ENCODE measurements at regions not wholly inside any gene's neighbourhood (a gene's known extent, or its start where the extent isn't known, plus 50 kb on each side); places are given as distances from the start of the nearest gene placed in this dataset.

GRCh38 chr1:84090447-84091245 lies 53.4 kb upstream of the PRKACB start:
- Histone ChIP-seq H3K9me3 (no peaks in the 10 kb centered on the region), H3K36me3 (no peaks in the 10 kb centered on the region), H3K4me1 (no peaks in the 10 kb centered on the region), H3K4me3 (peak overlapping the region in 1 of 4 donors; percentile 3), H3K27me3 (no peaks in the 10 kb centered on the region), H3K27ac (no peak overlapping the region)
- 18 to 58% methylated on average over 3 of the region's 3 CpGs for WGBS, 2 donors
- intact Hi-C loops (cut with DNase I) = no loop called here
- DNase-seq = no peak
- TF ChIP-seq CTCF (IDR thresholded peaks at IDR 0.05) (no peak), POLR2A (IDR thresholded peaks at IDR 0.05) (no peak)

GRCh38 chr1:84089867-84090266 lies 54.2 kb upstream of the PRKACB start:
- no peaks in the 10 kb centered on the region for H3K27me3 ChIP-seq
- H3K36me3 ChIP-seq = no peaks in the 10 kb centered on the region
- H3K9me3 ChIP-seq = no peaks in the 10 kb centered on the region
- TF ChIP-seq CTCF (IDR thresholded peaks at IDR 0.05) = no peak
- TF ChIP-seq POLR2A (IDR thresholded peaks at IDR 0.05) = no peak
- H3K27ac ChIP-seq = no peak overlapping the region
- no peak for DNase-seq
- no peaks in the 10 kb centered on the region for H3K4me1 ChIP-seq
- intact Hi-C loops (cut with DNase I) = no loop called here
- H3K4me3 ChIP-seq = no peak overlapping the region

- no peak overlapping the region for H3K27ac ChIP-seq
- no peaks in the 10 kb centered on the region for H3K36me3 ChIP-seq
- no peak for DNase-seq
- TF ChIP-seq POLR2A (IDR thresholded peaks at IDR 0.05) (no peak), CTCF (IDR thresholded peaks at IDR 0.05) (no peak)
- H3K4me3 ChIP-seq = no peak overlapping the region
- H3K27me3 ChIP-seq = no peaks in the 10 kb centered on the region
- no peaks in the 10 kb centered on the region for H3K9me3 ChIP-seq
- intact Hi-C loops (cut with DNase I) = no loop called here
- H3K4me1 ChIP-seq = no peaks in the 10 kb centered on the region
Observed at GRCh38 chr1:84089465-84089864, 54.6 kb upstream of the PRKACB start.

GRCh38 chr1:84086616-84087015 lies 57.5 kb upstream of the PRKACB start:
- no peaks in the 10 kb centered on the region for H3K4me1 ChIP-seq
- no peak overlapping the region for H3K4me3 ChIP-seq
- no peak for DNase-seq
- no peaks in the 10 kb centered on the region for H3K9me3 ChIP-seq
- no peaks in the 10 kb centered on the region for H3K36me3 ChIP-seq
- intact Hi-C loops (cut with DNase I) = no loop called here
- H3K27me3 ChIP-seq = no peaks in the 10 kb centered on the region
- no peak for TF ChIP-seq POLR2A (IDR thresholded peaks at IDR 0.05)
- TF ChIP-seq CTCF (IDR thresholded peaks at IDR 0.05) = no peak
- no peak overlapping the region for H3K27ac ChIP-seq
- 83 to 90% methylated on average over 2 to 3 of the region's 3 CpGs for WGBS, 2 donors

GRCh38 chr1:84086189-84086588 lies 57.9 kb upstream of the PRKACB start:
- Histone ChIP-seq H3K27ac (no peak overlapping the region), H3K4me1 (no peaks in the 10 kb centered on the region), H3K9me3 (no peaks in the 10 kb centered on the region), H3K27me3 (no peaks in the 10 kb centered on the region), H3K4me3 (no peak overlapping the region), H3K36me3 (no peaks in the 10 kb centered on the region)
- WGBS, 2 donors = 84 to 95% methylated on average over 3 to 4 of the region's 5 CpGs
- intact Hi-C loops (cut with DNase I) = no loop called here
- DNase-seq = no peak
- no peak for TF ChIP-seq POLR2A (IDR thresholded peaks at IDR 0.05)
- TF ChIP-seq CTCF (IDR thresholded peaks at IDR 0.05) = no peak

Data from esophagus squamous epithelium (tissue), 5 donors.